GM23338 (cell line): ENCODE measurements at regions not wholly inside any gene's neighbourhood (a gene's known extent, or its start where the extent isn't known, plus 50 kb on each side); places are given as distances from the start of the nearest gene placed in this dataset.

Experiments
- ATAC-seq: fragments of 200-7000 bp; cut with Tn5 transposase; 3 replicates; pipeline ENCODE4 v1.9.1; 2020
- DNase-seq: peaks from one replicate; pipeline ENCODE4 v3.0.0-alpha.2; 2015; ENCODE audit warnings: low spot score
- H2AFZ ChIP-seq: fragments of 200-600 bp; sonication (generic); 2 replicates; pipeline ENCODE4 v1.8.0; 2016; ENCODE audit warnings: antibody characterized with exemption, mild to moderate bottlenecking, moderate library complexity
- H3F3A ChIP-seq: fragments of 200-600 bp; sonication (generic); replicated peaks from 2 replicates; pipeline ENCODE4 v1.8.0; 2017; ENCODE audit warnings: antibody characterized with exemption, mixed run types, low read depth
- H3K27ac ChIP-seq: fragments of 200-600 bp; sonication (generic); 2 replicates; pipeline ENCODE4 v1.6.1; 2016; ENCODE audit warnings: low read depth
- H3K27me3 ChIP-seq: fragments of 200-600 bp; sonication (generic); 2 replicates; pipeline ENCODE4 v1.8.0; 2016; ENCODE audit warnings: mild to moderate bottlenecking, mixed run types, moderate library complexity; ENCODE audit not compliant: insufficient read depth
- H3K36me3 ChIP-seq: fragments of 200-600 bp; sonication (generic); 2 replicates; pipeline ENCODE4 v1.8.0; 2016; ENCODE audit warnings: mild to moderate bottlenecking; ENCODE audit not compliant: insufficient read depth
- H3K4me1 ChIP-seq: fragments of 200-600 bp; sonication (generic); 2 replicates; pipeline ENCODE4 v1.8.0; 2016; ENCODE audit warnings: mild to moderate bottlenecking, moderate library complexity; ENCODE audit not compliant: insufficient read depth
- H3K4me2 ChIP-seq: fragments of 200-600 bp; sonication (generic); 2 replicates; pipeline ENCODE4 v1.7.1; 2017; ENCODE audit warnings: mixed run types
- H3K4me3 ChIP-seq: fragments of 200-600 bp; sonication (generic); 2 replicates; pipeline ENCODE4 v1.6.1; 2016; ENCODE audit warnings: mixed run types
- H3K79me2 ChIP-seq: fragments of 200-600 bp; sonication (generic); replicated peaks from 2 replicates; pipeline ENCODE4 v1.8.0; 2017; ENCODE audit warnings: mild to moderate bottlenecking; ENCODE audit not compliant: insufficient read depth
- H3K9me2 ChIP-seq: fragments of 200-600 bp; sonication (generic); 2 replicates; pipeline ENCODE4 v1.8.0; 2017; ENCODE audit not compliant: insufficient read depth
- H4K20me1 ChIP-seq: fragments of 200-600 bp; sonication (generic); replicated peaks from 2 replicates; pipeline ENCODE4 v1.8.0; 2017; ENCODE audit warnings: mild to moderate bottlenecking; ENCODE audit not compliant: insufficient read depth
- H3K27ac Mint-ChIP-seq: 2 replicates; pipeline ENCODE4 v1.8.0; 2020; ENCODE audit warnings: inconsistent platforms, mild to moderate bottlenecking, moderate library complexity, mixed read lengths
- H3K27me3 Mint-ChIP-seq: 3 replicates; pipeline ENCODE4 v1.8.0; 2022; ENCODE audit warnings: low read depth, mild to moderate bottlenecking, moderate library complexity, mixed read lengths, inconsistent platforms; ENCODE audit not compliant: insufficient read depth, poor library complexity
- H3K36me3 Mint-ChIP-seq: 3 replicates; pipeline ENCODE4 v1.8.0; 2021; ENCODE audit warnings: low read depth, mild to moderate bottlenecking, inconsistent platforms, moderate library complexity, mixed read lengths
- H3K4me1 Mint-ChIP-seq: 3 replicates; pipeline ENCODE4 v1.8.0; 2020; ENCODE audit warnings: mild to moderate bottlenecking, inconsistent platforms, mixed read lengths
- H3K4me3 Mint-ChIP-seq: 3 replicates; pipeline ENCODE4 v1.8.0; 2021; ENCODE audit warnings: moderate library complexity, mild to moderate bottlenecking, inconsistent platforms, mixed read lengths
- H3K9me3 Mint-ChIP-seq: 3 replicates; pipeline ENCODE4 v1.8.0; 2020; ENCODE audit warnings: moderate library complexity, mild to moderate bottlenecking, inconsistent platforms, mixed read lengths
- CREB1 ChIP-seq: fragments of 250-450 bp; sonication (Bioruptor Pico); IDR thresholded peaks from 2 replicates; pipeline ENCODE4 v1.5.0; 2020; ENCODE audit warnings: low read depth, mild to moderate bottlenecking, moderate library complexity
- ETS1 ChIP-seq: IDR thresholded peaks from 2 replicates; pipeline ENCODE4 v1.6.1; 2016; ENCODE audit warnings: antibody characterized with exemption
- EZH2 ChIP-seq: fragments of 200-600 bp; sonication (generic); IDR thresholded peaks from one replicate; pipeline ENCODE4 v1.8.0; 2017; ENCODE audit warnings: antibody characterized with exemption, mild to moderate bottlenecking, low read depth; ENCODE audit not compliant: unreplicated experiment
- EZH2phosphoT487 ChIP-seq: fragments of 200-600 bp; sonication (generic); IDR thresholded peaks from one replicate; pipeline ENCODE4 v1.8.1; 2018; ENCODE audit warnings: antibody characterized with exemption; ENCODE audit not compliant: unreplicated experiment
- JUNB ChIP-seq: IDR thresholded peaks from one replicate; pipeline ENCODE4 v1.6.1; 2016; ENCODE audit warnings: antibody characterized with exemption; ENCODE audit not compliant: unreplicated experiment
- NANOG ChIP-seq: IDR thresholded peaks from 2 replicates; pipeline ENCODE4 v1.6.1; 2016; ENCODE audit warnings: antibody characterized with exemption, borderline replicate concordance
- POLR2AphosphoS5 ChIP-seq: IDR thresholded peaks from 2 replicates; pipeline ENCODE4 v1.6.1; 2016; ENCODE audit warnings: antibody characterized with exemption, low read depth
- REST ChIP-seq: IDR thresholded peaks from one replicate; pipeline ENCODE4 v1.6.1; 2018; ENCODE audit warnings: antibody characterized with exemption; ENCODE audit not compliant: unreplicated experiment
- STAT1 ChIP-seq: IDR thresholded peaks from one replicate; pipeline ENCODE4 v1.6.1; 2016; ENCODE audit warnings: antibody characterized with exemption; ENCODE audit not compliant: unreplicated experiment
- ZNF114 ChIP-seq: fragments of 250-450 bp; sonication (Bioruptor Pico); IDR thresholded peaks from 2 replicates; pipeline ENCODE4 v1.5.0; 2020; ENCODE audit warnings: mild to moderate bottlenecking, moderate library complexity
- ZNF462 ChIP-seq: fragments of 250-450 bp; sonication (Bioruptor Pico); IDR thresholded peaks from 2 replicates; pipeline ENCODE4 v1.5.0; 2020; ENCODE audit warnings: mild to moderate bottlenecking, moderate library complexity

- no peak for TF ChIP-seq REST
These were observed 305.5 kb upstream of the DPH6 start (continued) for GRCh38 chr15:35851491-35851890.

GRCh38 chr15:35852818-35853624 lies 307.1 kb upstream of the DPH6 start:
- H3K36me3 ChIP-seq: no peaks in the 10 kb centered on the region
- no peak overlapping the region for H2AFZ ChIP-seq
- H3K4me1 ChIP-seq: no peaks in the 10 kb centered on the region
- no peak for TF ChIP-seq EZH2phosphoT487
- TF ChIP-seq ETS1: no peak
- no peak for TF ChIP-seq POLR2AphosphoS5
- TF ChIP-seq ZNF462 (CRISPR knock-in tag): no peak
- no peak for TF ChIP-seq EZH2
- TF ChIP-seq STAT1: no peak
- TF ChIP-seq JUNB: no peak
- no peak for TF ChIP-seq CREB1 (CRISPR knock-in tag)
- no peak for TF ChIP-seq ZNF114 (CRISPR knock-in tag)
- TF ChIP-seq NANOG: no peak
- no peak for ATAC-seq
- H3K27ac ChIP-seq: no peak overlapping the region
- Mint-ChIP-seq H3K9me3 (no peaks in the 10 kb centered on the region), H3K27ac (no peak overlapping the region), H3K27me3 (peaks cover 1% of the 10 kb centered on the region), H3K4me3 (no peak overlapping the region), H3K4me1 (no peaks in the 10 kb centered on the region), H3K36me3 (no peaks in the 10 kb centered on the region)
- no peaks in the 10 kb centered on the region for H3F3A ChIP-seq
- no peaks in the 10 kb centered on the region for H3K79me2 ChIP-seq
- no peak for DNase-seq
- H3K27me3 ChIP-seq: no peaks in the 10 kb centered on the region
- no peaks in the 10 kb centered on the region for H4K20me1 ChIP-seq
- H3K4me2 ChIP-seq: no peak overlapping the region
- H3K9me2 ChIP-seq: no peaks in the 10 kb centered on the region
- H3K4me3 ChIP-seq: no peak overlapping the region
